ENCODE measurements at regions not wholly inside any gene's neighbourhood (a gene's known extent, or its start where the extent isn't known, plus 50 kb on each side); places are given as distances from the start of the nearest gene placed in this dataset.
"Not testable (repeated sequence)": the region's sequence is repeated elsewhere in the genome, so short reads cannot be mapped to it uniquely, and the experiment has no call there.

GRCh38 chr21:35737899-35738346 is 322.4 kb downstream of the SETD4 start:
- DNase-seq = no peak

GRCh38 chr21:35737449-35737848 is 322.9 kb downstream of the SETD4 start:
- no peak for DNase-seq

GRCh38 chr21:35732788-35733187 is 327.5 kb downstream of the SETD4 start:
- DNase-seq = no peak

- no peak for DNase-seq
Observed at GRCh38 chr21:35730325-35730724, 330.0 kb downstream of the SETD4 start.

- DNase-seq = no peak
Observed at GRCh38 chr21:35727830-35728229, 332.5 kb downstream of the SETD4 start.

GRCh38 chr21:35724156-35724555 is 336.2 kb downstream of the SETD4 start:
- no peak for DNase-seq

GRCh38 chr21:35721701-35722100 is 338.6 kb downstream of the SETD4 start:
- no peak for DNase-seq

- DNase-seq = no peak
Observed at GRCh38 chr21:35720208-35720731, 340.1 kb downstream of the SETD4 start.

- DNase-seq = no peak
Observed at GRCh38 chr21:35719080-35719479, 341.2 kb downstream of the SETD4 start.

GRCh38 chr21:35716876-35717565 is 343.3 kb downstream of the SETD4 start:
- DNase-seq = no peak

- no peak for DNase-seq
Observed at GRCh38 chr21:35713914-35714313, 346.4 kb downstream of the SETD4 start.

- no peak for DNase-seq
Observed at GRCh38 chr21:35711661-35712060, 348.7 kb downstream of the SETD4 start.

- no peak for DNase-seq
Observed at GRCh38 chr21:35711213-35711612, 349.1 kb downstream of the SETD4 start.

GRCh38 chr21:35709990-35710389 is 350.3 kb downstream of the SETD4 start:
- not testable (repeated sequence) for DNase-seq

GRCh38 chr21:35705888-35706287 is 354.4 kb downstream of the SETD4 start:
- DNase-seq = no peak

- DNase-seq = no peak
Observed at GRCh38 chr21:35705237-35705887, 355.0 kb downstream of the SETD4 start.

- DNase-seq = no peak
Observed at GRCh38 chr21:35703704-35704103, 356.6 kb downstream of the SETD4 start.

- DNase-seq = no peak
Observed at GRCh38 chr21:35699361-35699760, 361.0 kb downstream of the SETD4 start.

GRCh38 chr21:35697321-35697808 is 363.0 kb downstream of the SETD4 start:
- no peak for DNase-seq

GRCh38 chr21:35696644-35697043 is 363.7 kb downstream of the SETD4 start:
- no peak for DNase-seq

- no peak for DNase-seq
Observed at GRCh38 chr21:35692311-35692710, 368.0 kb downstream of the SETD4 start.

- no peak for DNase-seq
Observed at GRCh38 chr21:35690436-35690835, 369.9 kb downstream of the SETD4 start.

- DNase-seq = no peak
Observed at GRCh38 chr21:35686156-35686555, 374.2 kb downstream of the SETD4 start.

GRCh38 chr21:35683664-35684304 is 376.5 kb downstream of the SETD4 start:
- DNase-seq = no peak
